ENCODE measurements at regions not wholly inside any gene's neighbourhood (a gene's known extent, or its start where the extent isn't known, plus 50 kb on each side); places are given as distances from the start of the nearest gene placed in this dataset.

- no peak for TF ChIP-seq POLR2A (IDR thresholded peaks at IDR 0.05; ENCODE audit: low read length)
- no peak for TF ChIP-seq GATA1 (IDR thresholded peaks at IDR 0.05; ENCODE audit: low read depth, low read length)
Measured at GRCh38 chr9:8096091-8096490, 296.5 kb upstream of the DMAC1 start.

Measured in erythroblast (primary cell).